Endothelial cell of umbilical vein (primary cell): ENCODE measurements at regions not wholly inside any gene's neighbourhood (a gene's known extent, or its start where the extent isn't known, plus 50 kb on each side); places are given as distances from the start of the nearest gene placed in this dataset.
A peak's percentile ranks its signal among the peaks of the same experiment; 100 is the strongest.

ENCODE experiments used
- BruUV-seq: library from RNA; stranded (reverse); fragments of 400-500 nt; replicated peaks from 2 replicates; lab custom pipeline; 2021; lab: Mats Ljungman, UMichigan
- CTCF ChIA-PET: fragments of 300-600, 350-600 bp; sonication (Branson Sonifier 250); formaldehyde crosslinking; loops from one replicate; lab custom pipeline; 2021; ENCODE audit warnings: antibody characterized with exemption, inconsistent platforms; lab: Charles Lee
- POLR2A ChIA-PET: fragments of 300-600, 350-600 bp; sonication (Branson Sonifier 250); formaldehyde crosslinking; loops from one replicate; lab custom pipeline; 2021; ENCODE audit warnings: antibody characterized with exemption, inconsistent platforms; lab: Charles Lee
- DNase-seq: peaks from one replicate; pipeline ENCODE4 v3.0.0-alpha.2; 2011; ENCODE audit warnings: low read depth, low spot score
- FAIRE-seq: peaks from 2 replicates; lab custom pipeline; 2011; peaks lifted over from hg19 to GRCh38; lab: Jason Lieb, UNC
- H2AFZ ChIP-seq: 2 replicates; pipeline ENCODE4 v1.6.0; 2012; ENCODE audit warnings: low read depth, low read length, control low read depth, inconsistent platforms
- H3K27ac ChIP-seq: 2 replicates; pipeline ENCODE4 v1.5.1; 2011; ENCODE audit warnings: low read depth, mild to moderate bottlenecking, control low read depth, low read length, moderate library complexity; ENCODE audit not compliant: insufficient read depth
- H3K27me3 ChIP-seq, 2 experiments: 2 replicates each; pipeline versions ENCODE4 v1.6.0 to v1.6.1; 2011; ENCODE audit warnings: low read length in 2 of 2, mixed read lengths in 1 of 2; ENCODE audit not compliant: control insufficient read depth in 2 of 2, insufficient read depth in 2 of 2
- H3K36me3 ChIP-seq, 2 experiments: 2 replicates in 1 of 2; 3 replicates in 1 of 2; pipeline ENCODE4 v1.5.1; 2011; ENCODE audit warnings: low read length in 2 of 2, mild to moderate bottlenecking in 1 of 2, moderate library complexity in 1 of 2; ENCODE audit not compliant: control insufficient read depth in 2 of 2, insufficient read depth in 2 of 2; ENCODE audit errors: extremely low read depth in 1 of 2
- H3K4me1 ChIP-seq: 3 replicates; pipeline ENCODE4 v1.5.1; 2011; ENCODE audit warnings: mild to moderate bottlenecking, low read length; ENCODE audit not compliant: control insufficient read depth, insufficient read depth; ENCODE audit errors: extremely low read depth
- H3K4me2 ChIP-seq: 2 replicates; pipeline ENCODE4 v1.6.1; 2011; ENCODE audit warnings: low read length, control low read depth, mixed read lengths; ENCODE audit not compliant: insufficient read depth
- H3K4me3 ChIP-seq, 3 experiments: fragments of 200-600 bp in 1 of 3; sonication (generic), shearing (Covaris generic) in 1 of 3; replicated peaks in 1 of 3; 2 replicates each; pipeline ENCODE4 v1.5.1; 2011 to 2016; ENCODE audit warnings: control low read depth in 3 of 3, low read length in 3 of 3, mild to moderate bottlenecking in 2 of 3, inconsistent platforms in 1 of 3, low read depth in 1 of 3, moderate library complexity in 1 of 3; ENCODE audit not compliant: insufficient read depth in 1 of 3
- H3K79me2 ChIP-seq: 2 replicates; pipeline ENCODE4 v1.6.0; 2012; ENCODE audit warnings: low read length, inconsistent platforms; ENCODE audit not compliant: control insufficient read depth, insufficient read depth
- H3K9ac ChIP-seq: replicated peaks from 2 replicates; pipeline ENCODE3; 2011; ENCODE audit warnings: low read length, control low read depth; ENCODE audit not compliant: insufficient read depth; ENCODE audit errors: extremely low read depth
- H3K9me1 ChIP-seq: replicated peaks from 3 replicates; pipeline ENCODE4 v1.6.0; 2011; ENCODE audit warnings: mild to moderate bottlenecking, low read length; ENCODE audit not compliant: control insufficient read depth, insufficient read depth; ENCODE audit errors: extremely low read depth
- H3K9me3 ChIP-seq: replicated peaks from 2 replicates; pipeline ENCODE4 v1.5.1; 2012; ENCODE audit warnings: low read length, inconsistent platforms; ENCODE audit not compliant: control insufficient read depth, insufficient read depth
- H4K20me1 ChIP-seq: replicated peaks from 2 replicates; pipeline ENCODE3; 2011; ENCODE audit warnings: mild to moderate bottlenecking, low read length; ENCODE audit not compliant: control insufficient read depth, insufficient read depth; ENCODE audit errors: extremely low read depth
- CTCF ChIP-seq, 2 donors: IDR thresholded peaks; 1 replicate in 1 of 2; 2 replicates in 1 of 2; pipeline ENCODE4 v1.5.1; 2011; ENCODE audit warnings: low read length in 2 of 2, mild to moderate bottlenecking in 2 of 2, moderate library complexity in 2 of 2, control low read depth in 1 of 2, inconsistent platforms in 1 of 2, low read depth in 1 of 2; ENCODE audit not compliant: insufficient read depth in 1 of 2; ENCODE audit errors: extremely low read depth in 1 of 2
- EZH2 ChIP-seq: IDR thresholded peaks from 2 replicates; pipeline ENCODE4 v1.6.1; 2012; ENCODE audit warnings: borderline replicate concordance, low read depth, mild to moderate bottlenecking, moderate library complexity, low read length, inconsistent platforms; ENCODE audit not compliant: severe bottlenecking
- FOS ChIP-seq: IDR thresholded peaks from 2 replicates; pipeline ENCODE4 v1.6.1; 2011; ENCODE audit warnings: mild to moderate bottlenecking, low read length, moderate library complexity, borderline replicate concordance; ENCODE audit not compliant: insufficient read depth
- JUN ChIP-seq: IDR thresholded peaks from 2 replicates; pipeline ENCODE4 v1.6.1; 2011; ENCODE audit warnings: borderline replicate concordance, low read depth; ENCODE audit not compliant: insufficient read length, insufficient read depth
- MAX ChIP-seq: IDR thresholded peaks from 2 replicates; pipeline ENCODE4 v1.6.1; 2011; ENCODE audit not compliant: insufficient read depth, insufficient read length
- MYC ChIP-seq: IDR thresholded peaks from one replicate; pipeline ENCODE4 v1.6.1; 2011; ENCODE audit warnings: mild to moderate bottlenecking, low read depth, low read length
- POLR2A ChIP-seq: IDR thresholded peaks from 2 replicates; pipeline ENCODE4 v1.6.1; 2012; ENCODE audit warnings: low read depth, mild to moderate bottlenecking, control low read depth, low read length
- POLR2AphosphoS5 ChIP-seq: IDR thresholded peaks from 2 replicates; pipeline ENCODE4 v1.6.1; 2012; ENCODE audit warnings: low read depth, mild to moderate bottlenecking, control low read depth, low read length, moderate library complexity; ENCODE audit not compliant: insufficient read depth
- dilution Hi-C: fragments of 300-500 bp; cut with MboI; formaldehyde crosslinking; loops from one replicate; pipeline ENCODE4 v1.15.0; 2019; ENCODE audit warnings: low sequenced_read_pairs; ENCODE audit not compliant: extremely low pct_ligation_motif_present
- intact Hi-C: fragments of 100-400 bp; cut with micrococcal nuclease; formaldehyde crosslinking; loops from one replicate; pipeline ENCODE4 v1.10.0; 2022

- ChIA-PET POLR2A (no interaction called here), CTCF (no interaction called here)
- no peaks in the 10 kb centered on the region for H3K9me1 ChIP-seq
- no TSS peak for BruUV-seq
- H3K4me1 ChIP-seq = no peaks in the 10 kb centered on the region
- H3K9me3 ChIP-seq = no peaks in the 10 kb centered on the region
- intact Hi-C loops = no loop called here
- H3K79me2 ChIP-seq = no peaks in the 10 kb centered on the region
- peak overlapping the region; percentile 35 for H3K4me2 ChIP-seq
- dilution Hi-C loops = no loop called here
- H2AFZ ChIP-seq = peak overlapping the region; percentile 23
- H3K27ac ChIP-seq = no peak overlapping the region
- DNase-seq (no peak), FAIRE-seq (no peak)
- no peak overlapping the region for H3K9ac ChIP-seq
- H3K4me3 ChIP-seq = no peak overlapping the region
- peaks cover 0 to 9% of the 10 kb centered on the region in 2 experiments for H3K27me3 ChIP-seq
- no peaks in the 10 kb centered on the region for H4K20me1 ChIP-seq
- no peak for TF ChIP-seq POLR2AphosphoS5
- TF ChIP-seq EZH2 = no peak
- TF ChIP-seq MAX = no peak
- TF ChIP-seq POLR2A = no peak
- TF ChIP-seq FOS = no peak
- no peak for TF ChIP-seq MYC
- TF ChIP-seq CTCF (IDR thresholded peaks at IDR 0.05; ENCODE audit: extremely low read depth in 1 of 2, insufficient read depth in 1 of 2, low read depth in 1 of 2, low read length in 2 of 2) = no peak
- TF ChIP-seq JUN = no peak
- H3K36me3 ChIP-seq = no peaks in the 10 kb centered on the region
These were observed 75.4 kb upstream of the PDSS1 start for GRCh38 chr10:26621889-26622711.
